ENCODE measurements at regions not wholly inside any gene's neighbourhood (a gene's known extent, or its start where the extent isn't known, plus 50 kb on each side); places are given as distances from the start of the nearest gene placed in this dataset.
"Not testable (repeated sequence)": the region's sequence is repeated elsewhere in the genome, so short reads cannot be mapped to it uniquely, and the experiment has no call there.

GRCh38 chr11:109059402-109059801, 362.6 kb upstream of the C11orf87 start:
- H3K27me3 ChIP-seq (replicated peaks in 1 of 2; ENCODE audit: control insufficient read depth in 2 of 2, extremely low read depth in 1 of 2, insufficient read depth in 2 of 2, low read length in 1 of 2): no peaks in the 10 kb centered on the region
- H3K4me1 ChIP-seq (ENCODE audit: control insufficient read depth in 1 of 2, extremely low read depth in 1 of 2, insufficient read depth in 2 of 2, low read length in 2 of 2): no peaks in the 10 kb centered on the region
- no peak overlapping the region for H3K27ac Mint-ChIP-seq
- no peaks in the 10 kb centered on the region for H3K36me3 Mint-ChIP-seq
- no peaks in the 10 kb centered on the region for H3K36me3 ChIP-seq (ENCODE audit: control insufficient read depth in 2 of 2, extremely low read depth in 1 of 2, insufficient read depth in 1 of 2, low read length in 1 of 2)
- no peaks in the 10 kb centered on the region for H3K9me3 Mint-ChIP-seq
- H3K4me3 ChIP-seq (ENCODE audit: control insufficient read depth in 1 of 2, extremely low read depth in 1 of 2, low read length in 1 of 2): no peak overlapping the region
- POLR2A ChIA-PET: no interaction called here
- H3K4me1 Mint-ChIP-seq: peaks cover 0 to 4% (median 4%) of the 10 kb centered on the region in 3 donors
- peaks cover 6 to 11% of the 10 kb centered on the region in 2 donors for H3K27me3 Mint-ChIP-seq
- no peaks in the 10 kb centered on the region for H3K9me3 ChIP-seq
- no peak for DNase-seq
- H3K4me3 Mint-ChIP-seq: no peak overlapping the region
- CTCF ChIA-PET: no interaction called here
- 86% methylated on average over 4 of the region's 5 CpGs for WGBS (ENCODE audit: insufficient coverage)
- ATAC-seq (replicated peaks in 1 of 4): no peak
- no peak overlapping the region for H3K27ac ChIP-seq (ENCODE audit: low read length)

GRCh38 chr11:109061394-109061793, 360.6 kb upstream of the C11orf87 start:
- no peaks in the 10 kb centered on the region for H3K9me3 ChIP-seq
- H3K36me3 Mint-ChIP-seq: no peaks in the 10 kb centered on the region
- DNase-seq (no peak), ATAC-seq (replicated peaks in 1 of 4) (no peak)
- no peak overlapping the region for H3K4me3 ChIP-seq (ENCODE audit: control insufficient read depth in 1 of 2, extremely low read depth in 1 of 2, low read length in 1 of 2)
- H3K36me3 ChIP-seq (ENCODE audit: control insufficient read depth in 2 of 2, extremely low read depth in 1 of 2, insufficient read depth in 1 of 2, low read length in 1 of 2): no peaks in the 10 kb centered on the region
- peaks cover 0 to 5% of the 10 kb centered on the region in 2 experiments for H3K4me1 ChIP-seq (ENCODE audit: control insufficient read depth in 1 of 2, extremely low read depth in 1 of 2, insufficient read depth in 2 of 2, low read length in 2 of 2)
- ChIA-PET CTCF (no interaction called here), POLR2A (no interaction called here)
- peaks cover 6 to 16% of the 10 kb centered on the region in 2 donors for H3K27me3 Mint-ChIP-seq
- no peaks in the 10 kb centered on the region for H3K9me3 Mint-ChIP-seq
- H3K4me3 Mint-ChIP-seq: no peak overlapping the region
- H3K27me3 ChIP-seq (replicated peaks in 1 of 2; ENCODE audit: control insufficient read depth in 2 of 2, extremely low read depth in 1 of 2, insufficient read depth in 2 of 2, low read length in 1 of 2): no peaks in the 10 kb centered on the region
- 86% methylated on average over 1 of the region's 1 CpG for WGBS (ENCODE audit: insufficient coverage)
- peaks cover 0 to 9% (median 8%) of the 10 kb centered on the region in 3 donors for H3K4me1 Mint-ChIP-seq
- no peak overlapping the region for H3K27ac Mint-ChIP-seq
- no peak overlapping the region for H3K27ac ChIP-seq (ENCODE audit: low read length)

- POLR2A ChIA-PET: no interaction called here
- H3K4me3 Mint-ChIP-seq: no peak overlapping the region
- CTCF ChIA-PET: no interaction called here
- peaks cover 0 to 9% (median 8%) of the 10 kb centered on the region in 3 donors for H3K4me1 Mint-ChIP-seq
- ATAC-seq (replicated peaks in 1 of 4) (no peak), DNase-seq (no peak)
- no CpG with 5 or more reads among the region's 2 CpGs for WGBS (ENCODE audit: insufficient coverage)
- Histone ChIP-seq H3K4me1 (ENCODE audit: control insufficient read depth in 1 of 2, extremely low read depth in 1 of 2, insufficient read depth in 2 of 2, low read length in 2 of 2) (peaks cover 0 to 5% of the 10 kb centered on the region in 2 experiments), H3K27ac (ENCODE audit: low read length) (no peak overlapping the region), H3K27me3 (replicated peaks in 1 of 2; ENCODE audit: control insufficient read depth in 2 of 2, extremely low read depth in 1 of 2, insufficient read depth in 2 of 2, low read length in 1 of 2) (no peaks in the 10 kb centered on the region), H3K4me3 (ENCODE audit: control insufficient read depth in 1 of 2, extremely low read depth in 1 of 2, low read length in 1 of 2) (no peak overlapping the region), H3K9me3 (no peaks in the 10 kb centered on the region), H3K36me3 (ENCODE audit: control insufficient read depth in 2 of 2, extremely low read depth in 1 of 2, insufficient read depth in 1 of 2, low read length in 1 of 2) (no peaks in the 10 kb centered on the region)
- no peaks in the 10 kb centered on the region for H3K36me3 Mint-ChIP-seq
- peaks cover 6 to 16% of the 10 kb centered on the region in 2 donors for H3K27me3 Mint-ChIP-seq
- no peaks in the 10 kb centered on the region for H3K9me3 Mint-ChIP-seq
- H3K27ac Mint-ChIP-seq: no peak overlapping the region
Observed at GRCh38 chr11:109062445-109062844, 359.5 kb upstream of the C11orf87 start.

GRCh38 chr11:109062871-109063270, 359.1 kb upstream of the C11orf87 start:
- Mint-ChIP-seq H3K4me1 (peaks cover 0 to 9% (median 9%) of the 10 kb centered on the region in 3 donors), H3K9me3 (no peaks in the 10 kb centered on the region), H3K27me3 (peaks cover 6 to 16% of the 10 kb centered on the region in 2 donors), H3K27ac (no peak overlapping the region), H3K36me3 (no peaks in the 10 kb centered on the region), H3K4me3 (no peak overlapping the region)
- no peak overlapping the region for H3K4me3 ChIP-seq (ENCODE audit: control insufficient read depth in 1 of 2, extremely low read depth in 1 of 2, low read length in 1 of 2)
- H3K9me3 ChIP-seq: no peaks in the 10 kb centered on the region
- H3K4me1 ChIP-seq (ENCODE audit: control insufficient read depth in 1 of 2, extremely low read depth in 1 of 2, insufficient read depth in 2 of 2, low read length in 2 of 2): peaks cover 0 to 5% of the 10 kb centered on the region in 2 experiments
- H3K36me3 ChIP-seq (ENCODE audit: control insufficient read depth in 2 of 2, extremely low read depth in 1 of 2, insufficient read depth in 1 of 2, low read length in 1 of 2): no peaks in the 10 kb centered on the region
- ChIA-PET POLR2A (no interaction called here), CTCF (no interaction called here)
- ATAC-seq (replicated peaks in 1 of 4): no peak
- H3K27ac ChIP-seq (ENCODE audit: low read length): no peak overlapping the region
- H3K27me3 ChIP-seq (replicated peaks in 1 of 2; ENCODE audit: control insufficient read depth in 2 of 2, extremely low read depth in 1 of 2, insufficient read depth in 2 of 2, low read length in 1 of 2): no peaks in the 10 kb centered on the region
- no peak for DNase-seq
- no CpG with 5 or more reads among the region's 2 CpGs for WGBS (ENCODE audit: insufficient coverage)

GRCh38 chr11:109064618-109065311, 357.2 kb upstream of the C11orf87 start:
- peak in 12 of 35 experiments; percentile 2 to 53 (median 11) for DNase-seq

GRCh38 chr11:109071262-109071661, 350.7 kb upstream of the C11orf87 start:
- ChIA-PET POLR2A (interaction anchor here in 1 of 2 donors (0.6 to 1.0 kb wide), 2 partner anchors 28 to 472 kb away, joined by 3 read pairs; no protein-coding TSS in a partner anchor), CTCF (no interaction called here)

More at GRCh38 chr11:109064618-109065311, 357.2 kb upstream of the C11orf87 start:
- H3K4me1 ChIP-seq (ENCODE audit: control insufficient read depth in 1 of 2, extremely low read depth in 1 of 2, insufficient read depth in 2 of 2, low read length in 2 of 2); H3K4me3 ChIP-seq (ENCODE audit: control insufficient read depth in 1 of 2, extremely low read depth in 1 of 2, low read length in 1 of 2); H3K4me3 Mint-ChIP-seq; H3K27me3 ChIP-seq (replicated peaks in 1 of 2; ENCODE audit: control insufficient read depth in 2 of 2, extremely low read depth in 1 of 2, insufficient read depth in 2 of 2, low read length in 1 of 2); H3K9me3 ChIP-seq; H3K27ac ChIP-seq (ENCODE audit: low read length); ATAC-seq (replicated peaks in 1 of 4); H3K36me3 Mint-ChIP-seq; POLR2A ChIA-PET; H3K36me3 ChIP-seq (ENCODE audit: control insufficient read depth in 2 of 2, extremely low read depth in 1 of 2, insufficient read depth in 1 of 2, low read length in 1 of 2); H3K27ac Mint-ChIP-seq; H3K9me3 Mint-ChIP-seq; CTCF ChIA-PET: not testable (repeated sequence)
- peaks cover 5 to 15% (median 9%) of the 10 kb centered on the region in 3 donors for H3K4me1 Mint-ChIP-seq
- H3K27me3 Mint-ChIP-seq: peaks cover 6 to 13% of the 10 kb centered on the region in 2 donors
- no CpG with 5 or more reads among the region's 5 CpGs for WGBS (ENCODE audit: insufficient coverage)

More at GRCh38 chr11:109071262-109071661, 350.7 kb upstream of the C11orf87 start:
- no peaks in the 10 kb centered on the region for H3K36me3 ChIP-seq (ENCODE audit: control insufficient read depth in 2 of 2, extremely low read depth in 1 of 2, insufficient read depth in 1 of 2, low read length in 1 of 2)
- no peaks in the 10 kb centered on the region for H3K36me3 Mint-ChIP-seq
- H3K27ac Mint-ChIP-seq: no peak overlapping the region
- no peaks in the 10 kb centered on the region for H3K27me3 ChIP-seq (replicated peaks in 1 of 2; ENCODE audit: control insufficient read depth in 2 of 2, extremely low read depth in 1 of 2, insufficient read depth in 2 of 2, low read length in 1 of 2)
- peaks cover 0 to 7% (median 5%) of the 10 kb centered on the region in 3 donors for H3K4me1 Mint-ChIP-seq
- H3K4me1 ChIP-seq (ENCODE audit: control insufficient read depth in 1 of 2, extremely low read depth in 1 of 2, insufficient read depth in 2 of 2, low read length in 2 of 2): no peaks in the 10 kb centered on the region
- H3K27ac ChIP-seq (ENCODE audit: low read length): no peak overlapping the region
- DNase-seq (no peak), ATAC-seq (replicated peaks in 1 of 4) (no peak)
- no peaks in the 10 kb centered on the region for H3K9me3 ChIP-seq
- peaks cover 8 to 12% (median 9%) of the 10 kb centered on the region in 3 donors for H3K9me3 Mint-ChIP-seq
- H3K27me3 Mint-ChIP-seq: peaks cover 0 to 8% of the 10 kb centered on the region in 2 donors
- no peak overlapping the region for H3K4me3 ChIP-seq (ENCODE audit: control insufficient read depth in 1 of 2, extremely low read depth in 1 of 2, low read length in 1 of 2)
- H3K4me3 Mint-ChIP-seq: no peak overlapping the region
